Spleen (tissue), 11 donors: ENCODE measurements at regions not wholly inside any gene's neighbourhood (a gene's known extent, or its start where the extent isn't known, plus 50 kb on each side); places are given as distances from the start of the nearest gene placed in this dataset.

Experiments
- DNase-seq: peaks from one replicate; pipeline ENCODE4 v3.0.0-alpha.2; 2020
- H3K27ac ChIP-seq, 8 donors: fragments of 200-600 bp; sonication (generic) in 7 of 8; 1 replicate in 4 of 8; 2 replicates in 4 of 8; pipeline versions ENCODE4 v1.5.0 to v1.8.0; 2016 to 2021; ENCODE audit warnings: inconsistent platforms in 4 of 8, mild to moderate bottlenecking in 4 of 8, moderate library complexity in 1 of 8
- H3K27me3 ChIP-seq, 7 donors: fragments of 200-600 bp; sonication (generic) in 6 of 7; replicated peaks in 1 of 7; 1 replicate in 4 of 7; 2 replicates in 3 of 7; pipeline versions ENCODE4 v1.5.0 to v1.8.0; 2016 to 2021; ENCODE audit warnings: inconsistent platforms in 3 of 7, mild to moderate bottlenecking in 1 of 7
- H3K36me3 ChIP-seq, 6 donors: fragments of 200-600 bp; sonication (generic) in 5 of 6; 1 replicate in 4 of 6; 2 replicates in 2 of 6; pipeline versions ENCODE4 v1.5.0 to v1.8.0; 2016 to 2021; ENCODE audit warnings: inconsistent platforms in 2 of 6
- H3K4me1 ChIP-seq, 6 donors: fragments of 200-600 bp; sonication (generic) in 5 of 6; 1 replicate in 3 of 6; 2 replicates in 3 of 6; pipeline versions ENCODE4 v1.5.0 to v1.8.0; 2016 to 2021; ENCODE audit warnings: inconsistent platforms in 3 of 6
- H3K4me3 ChIP-seq, 8 donors: fragments of 200-600 bp; sonication (generic) in 7 of 8; 1 replicate in 4 of 8; 2 replicates in 4 of 8; pipeline versions ENCODE4 v1.5.0 to v1.8.0; 2016 to 2021; ENCODE audit warnings: inconsistent platforms in 4 of 8, mild to moderate bottlenecking in 4 of 8, moderate library complexity in 2 of 8
- H3K9me3 ChIP-seq, 8 donors: fragments of 200-600 bp; sonication (generic) in 7 of 8; 1 replicate in 4 of 8; 2 replicates in 4 of 8; pipeline versions ENCODE4 v1.5.0 to v1.8.0; 2016 to 2021; ENCODE audit warnings: inconsistent platforms in 4 of 8
- POLR2A ChIP-seq, 3 donors: fragments of 450-650 bp; IDR thresholded peaks; one replicate each; pipeline ENCODE4 v1.5.1; 2017; ENCODE audit warnings: antibody characterized with exemption in 3 of 3, mild to moderate bottlenecking in 1 of 3
- POLR2AphosphoS5 ChIP-seq, 3 donors: sonication (generic); formaldehyde crosslinking; IDR thresholded peaks; one replicate each; pipeline ENCODE4 v1.5.1; 2017; ENCODE audit warnings: antibody characterized with exemption in 3 of 3
- WGBS, 5 donors: extraction: QIAGEN DNeasy Blood & Tissue Kit in 3 of 5; methylation state at CpG; one replicate each; pipeline versions ENCODE4 v1.1.5 to v1.1.7; 2013 to 2018; 5-methylcytosine and 5-hydroxymethylcytosine counted together
- intact Hi-C: fragments of 100-400 bp; cut with DNase I; formaldehyde crosslinking; loops from one replicate; pipeline ENCODE4 v1.15.0; 2023; ENCODE audit warnings: low total_unique reads
- TF ChIP-seq, protein P1 (sequence below), 11 experiments: fragments of 200-600 bp in 7 of 11; fragments of 450-650 bp in 4 of 11; sonication (generic) in 4 of 11; IDR thresholded peaks in 8 of 11; conservative IDR thresholded peaks in 3 of 11; 1 replicate in 7 of 11; 2 replicates in 4 of 11; pipeline versions ENCODE4 v1.4.0 to v1.8.0; 2016 to 2021; ENCODE audit warnings: antibody characterized with exemption in 11 of 11, inconsistent platforms in 4 of 11, mild to moderate bottlenecking in 1 of 11
- donor health status: healthy with polysubstance abuse.
- donor health status: DM: no; HTN: no; CAD: no; lungs with moderate emphysema.
- donor health status: DM: no; HTN: no; CAD: no.
- donor health status: Bipolar disorder and iron deficiency.
- donor health status: healthy.
- donor health status: DM: no; HTN: no; CAD: no.
- donor health status: DM: yes; HTN: yes; CAD: no.

DNA sequence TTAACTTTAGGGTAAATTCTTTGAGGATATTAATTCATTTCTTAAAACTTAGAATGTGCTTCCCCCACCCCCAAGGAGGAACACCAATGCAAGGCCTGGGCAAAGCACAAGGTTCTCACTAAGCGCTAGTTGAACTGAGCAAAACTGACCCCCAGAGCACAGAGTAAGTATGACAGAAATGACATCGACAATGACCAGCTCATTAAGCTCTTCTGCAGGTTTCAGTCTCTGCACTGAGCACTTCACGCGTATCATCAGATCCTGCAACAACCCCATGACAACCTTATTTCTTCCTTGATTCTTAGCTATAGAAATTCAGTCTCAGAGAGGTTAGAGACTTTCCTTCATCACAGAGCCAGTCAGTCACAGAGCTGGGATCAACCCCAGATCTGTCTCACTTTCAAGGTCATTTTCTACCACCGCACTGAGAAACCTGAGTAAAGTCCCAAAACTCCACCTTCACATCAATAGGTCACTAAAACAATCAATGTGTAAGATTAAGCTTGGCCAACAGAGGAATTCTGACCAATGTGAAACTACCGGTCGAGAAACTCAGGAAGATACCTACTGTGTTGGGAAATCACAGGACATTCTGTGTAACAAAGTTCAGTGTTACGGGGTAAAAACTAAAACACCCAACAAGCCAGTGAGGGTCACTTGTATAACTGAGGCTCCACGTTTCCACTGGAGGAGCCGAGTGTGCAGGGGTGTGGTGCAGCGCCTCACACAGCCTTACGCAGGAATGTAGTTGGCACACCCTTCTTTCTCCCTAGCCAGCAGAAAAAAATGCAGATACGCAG lies 129.0 kb upstream of the FOXQ1 start:
- Histone ChIP-seq H3K4me1 (no peaks in the 10 kb centered on the region), H3K4me3 (no peak overlapping the region), H3K27ac (no peak overlapping the region), H3K9me3 (no peaks in the 10 kb centered on the region), H3K27me3 (peaks cover 0 to 35% (median 0%) of the 10 kb centered on the region in 7 donors), H3K36me3 (no peaks in the 10 kb centered on the region)
- intact Hi-C loops: no loop called here
- DNase-seq: no peak
- WGBS, 5 donors: 87 to 93% (median 89%) methylated on average over 13 of the region's 13 CpGs
- TF ChIP-seq POLR2AphosphoS5 (IDR thresholded peaks at IDR 0.05) (no peak), POLR2A (IDR thresholded peaks at IDR 0.05) (no peak)
- TF ChIP-seq, protein P1, sequence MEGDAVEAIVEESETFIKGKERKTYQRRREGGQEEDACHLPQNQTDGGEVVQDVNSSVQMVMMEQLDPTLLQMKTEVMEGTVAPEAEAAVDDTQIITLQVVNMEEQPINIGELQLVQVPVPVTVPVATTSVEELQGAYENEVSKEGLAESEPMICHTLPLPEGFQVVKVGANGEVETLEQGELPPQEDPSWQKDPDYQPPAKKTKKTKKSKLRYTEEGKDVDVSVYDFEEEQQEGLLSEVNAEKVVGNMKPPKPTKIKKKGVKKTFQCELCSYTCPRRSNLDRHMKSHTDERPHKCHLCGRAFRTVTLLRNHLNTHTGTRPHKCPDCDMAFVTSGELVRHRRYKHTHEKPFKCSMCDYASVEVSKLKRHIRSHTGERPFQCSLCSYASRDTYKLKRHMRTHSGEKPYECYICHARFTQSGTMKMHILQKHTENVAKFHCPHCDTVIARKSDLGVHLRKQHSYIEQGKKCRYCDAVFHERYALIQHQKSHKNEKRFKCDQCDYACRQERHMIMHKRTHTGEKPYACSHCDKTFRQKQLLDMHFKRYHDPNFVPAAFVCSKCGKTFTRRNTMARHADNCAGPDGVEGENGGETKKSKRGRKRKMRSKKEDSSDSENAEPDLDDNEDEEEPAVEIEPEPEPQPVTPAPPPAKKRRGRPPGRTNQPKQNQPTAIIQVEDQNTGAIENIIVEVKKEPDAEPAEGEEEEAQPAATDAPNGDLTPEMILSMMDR (IDR thresholded peaks at IDR 0.05 in 8 of 11, conservative IDR thresholded peaks at IDR 0.05 in 3 of 11): no peak

DNA sequence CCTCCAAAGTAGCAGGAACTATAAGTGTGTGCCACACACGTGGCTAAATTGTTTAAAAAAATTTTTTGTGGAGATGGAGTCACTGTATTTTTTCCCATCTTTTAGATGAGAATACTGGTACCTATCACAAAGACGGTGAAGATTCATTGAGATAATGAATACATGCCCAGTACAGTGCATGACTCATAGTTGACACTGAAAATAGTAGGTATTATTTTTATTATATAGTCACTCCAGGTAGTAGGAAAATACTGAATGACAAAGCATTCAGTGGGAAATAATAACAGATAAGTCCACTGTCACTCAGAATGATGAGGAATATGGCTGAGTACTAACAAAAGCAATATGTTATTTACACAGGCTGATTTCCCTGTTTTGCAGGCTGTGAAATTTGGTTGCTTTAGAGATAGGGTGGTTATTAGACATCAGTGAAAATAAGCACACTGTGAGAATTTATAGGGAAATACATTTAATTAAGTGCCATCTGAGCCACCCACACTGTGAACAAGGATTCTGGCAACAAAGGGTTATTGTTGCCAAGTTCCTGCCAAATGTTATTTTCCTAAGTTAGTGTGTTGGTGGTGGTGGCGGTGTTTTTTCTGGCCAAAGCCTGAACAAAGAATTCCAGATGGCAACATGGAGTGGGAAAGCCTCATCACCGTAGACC lies 129.8 kb upstream of the FOXQ1 start:
- Histone ChIP-seq H3K9me3 (no peaks in the 10 kb centered on the region), H3K4me1 (no peaks in the 10 kb centered on the region), H3K36me3 (no peaks in the 10 kb centered on the region), H3K27ac (no peak overlapping the region), H3K4me3 (no peak overlapping the region), H3K27me3 (peaks cover 0 to 41% (median 0%) of the 10 kb centered on the region in 7 donors)
- intact Hi-C loops: no loop called here
- no peak for TF ChIP-seq POLR2A (IDR thresholded peaks at IDR 0.05)
- TF ChIP-seq, protein P1 (IDR thresholded peaks at IDR 0.05 in 8 of 11, conservative IDR thresholded peaks at IDR 0.05 in 3 of 11): no peak
- no peak for TF ChIP-seq POLR2AphosphoS5 (IDR thresholded peaks at IDR 0.05)
- DNase-seq: no peak
- WGBS, 5 donors: 62 to 75% (median 69%) methylated on average over 4 of the region's 4 CpGs

DNA sequence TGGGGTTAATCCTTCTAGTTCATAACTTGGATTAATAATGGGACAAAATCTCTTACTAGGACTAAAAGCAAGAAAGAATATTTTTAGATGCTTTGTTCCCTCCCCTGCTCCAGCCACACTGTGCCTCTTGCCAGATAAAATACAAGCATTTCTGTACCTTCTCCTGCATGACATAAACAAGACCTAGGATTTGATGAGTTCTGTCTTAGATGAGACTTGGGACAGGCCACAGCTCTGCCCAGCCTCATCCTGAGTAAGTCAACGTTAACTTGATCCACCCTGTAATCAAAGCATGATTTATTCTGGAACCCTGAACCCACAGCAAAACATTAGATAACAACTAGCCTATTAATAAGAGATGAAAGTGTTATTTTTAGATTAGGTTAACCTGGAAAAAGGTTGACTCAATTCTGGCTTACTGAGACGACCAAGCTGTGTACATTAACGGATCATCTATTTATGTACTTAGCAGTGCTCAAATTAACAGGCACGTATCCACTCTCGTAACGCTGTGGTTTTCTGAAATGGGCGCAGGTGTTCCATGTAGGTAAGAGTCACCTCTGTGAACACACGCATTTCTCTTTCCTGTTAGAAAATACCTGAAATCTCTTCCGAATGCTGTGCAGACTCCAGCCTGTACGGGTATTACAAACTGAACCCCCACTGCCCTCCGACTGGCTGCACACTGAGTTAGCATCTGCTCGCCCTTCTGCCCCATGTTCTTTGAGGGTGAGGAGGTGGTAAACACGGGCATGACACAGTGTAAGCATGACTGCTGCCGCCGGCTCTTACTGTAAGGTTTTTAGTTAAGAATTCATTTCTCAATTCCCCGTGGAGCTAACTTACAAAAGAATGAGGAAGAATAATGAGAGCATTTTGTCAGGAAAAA lies 132.1 kb upstream of the FOXQ1 start:
- WGBS, 5 donors: 73 to 80% (median 78%) methylated on average over 16 of the region's 16 CpGs
- H3K27me3 ChIP-seq: peaks cover 0 to 44% (median 0%) of the 10 kb centered on the region in 7 donors
- no peak for TF ChIP-seq POLR2AphosphoS5 (IDR thresholded peaks at IDR 0.05)
- no peak for TF ChIP-seq POLR2A (IDR thresholded peaks at IDR 0.05)
- TF ChIP-seq, protein P1 (IDR thresholded peaks at IDR 0.05 in 8 of 11, conservative IDR thresholded peaks at IDR 0.05 in 3 of 11): no peak
- intact Hi-C loops: no loop called here
- H3K4me3 ChIP-seq: no peak overlapping the region
- H3K36me3 ChIP-seq: no peaks in the 10 kb centered on the region
- H3K9me3 ChIP-seq: no peaks in the 10 kb centered on the region
- DNase-seq: no peak
- no peaks in the 10 kb centered on the region for H3K4me1 ChIP-seq
- H3K27ac ChIP-seq: no peak overlapping the region
